ENCODE measurements at regions not wholly inside any gene's neighbourhood (a gene's known extent, or its start where the extent isn't known, plus 50 kb on each side); places are given as distances from the start of the nearest gene placed in this dataset.
A peak's percentile ranks its signal among the peaks of the same experiment; 100 is the strongest.
"Not testable (repeated sequence)": the region's sequence is repeated elsewhere in the genome, so short reads cannot be mapped to it uniquely, and the experiment has no call there.

DNA sequence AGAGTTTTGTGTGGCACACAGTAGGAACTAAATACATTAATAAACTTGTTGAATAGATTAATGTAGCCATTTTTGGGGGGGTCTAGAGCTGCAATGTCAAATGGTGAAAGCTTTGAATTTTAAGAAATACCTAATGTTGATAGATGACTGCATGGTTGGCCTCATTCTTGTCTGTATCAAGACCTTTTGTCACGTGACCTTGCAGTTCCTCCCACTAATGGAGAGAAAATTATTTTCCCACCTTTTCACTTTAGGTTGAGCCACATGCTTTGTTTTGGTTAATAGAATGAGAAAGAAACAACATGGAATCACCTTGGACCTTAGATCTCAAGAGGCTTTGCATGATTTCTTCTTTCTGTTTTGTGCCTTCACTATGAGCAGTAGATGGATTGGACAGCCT is 223.6 kb upstream of the DEPDC1 start:
- in situ Hi-C loops (cut with HindIII; ENCODE audit: low sequenced_read_pairs), result no loop called here
- DNase-seq (ENCODE audit: low read depth, low spot score), result no peak
- no peak overlapping the region for H3K4me3 ChIP-seq (ENCODE audit: low read depth, low read length)
- TF ChIP-seq, protein P1, sequence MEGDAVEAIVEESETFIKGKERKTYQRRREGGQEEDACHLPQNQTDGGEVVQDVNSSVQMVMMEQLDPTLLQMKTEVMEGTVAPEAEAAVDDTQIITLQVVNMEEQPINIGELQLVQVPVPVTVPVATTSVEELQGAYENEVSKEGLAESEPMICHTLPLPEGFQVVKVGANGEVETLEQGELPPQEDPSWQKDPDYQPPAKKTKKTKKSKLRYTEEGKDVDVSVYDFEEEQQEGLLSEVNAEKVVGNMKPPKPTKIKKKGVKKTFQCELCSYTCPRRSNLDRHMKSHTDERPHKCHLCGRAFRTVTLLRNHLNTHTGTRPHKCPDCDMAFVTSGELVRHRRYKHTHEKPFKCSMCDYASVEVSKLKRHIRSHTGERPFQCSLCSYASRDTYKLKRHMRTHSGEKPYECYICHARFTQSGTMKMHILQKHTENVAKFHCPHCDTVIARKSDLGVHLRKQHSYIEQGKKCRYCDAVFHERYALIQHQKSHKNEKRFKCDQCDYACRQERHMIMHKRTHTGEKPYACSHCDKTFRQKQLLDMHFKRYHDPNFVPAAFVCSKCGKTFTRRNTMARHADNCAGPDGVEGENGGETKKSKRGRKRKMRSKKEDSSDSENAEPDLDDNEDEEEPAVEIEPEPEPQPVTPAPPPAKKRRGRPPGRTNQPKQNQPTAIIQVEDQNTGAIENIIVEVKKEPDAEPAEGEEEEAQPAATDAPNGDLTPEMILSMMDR (IDR thresholded peaks at IDR 0.05; ENCODE audit: low read depth, low read length), result no peak

DNA sequence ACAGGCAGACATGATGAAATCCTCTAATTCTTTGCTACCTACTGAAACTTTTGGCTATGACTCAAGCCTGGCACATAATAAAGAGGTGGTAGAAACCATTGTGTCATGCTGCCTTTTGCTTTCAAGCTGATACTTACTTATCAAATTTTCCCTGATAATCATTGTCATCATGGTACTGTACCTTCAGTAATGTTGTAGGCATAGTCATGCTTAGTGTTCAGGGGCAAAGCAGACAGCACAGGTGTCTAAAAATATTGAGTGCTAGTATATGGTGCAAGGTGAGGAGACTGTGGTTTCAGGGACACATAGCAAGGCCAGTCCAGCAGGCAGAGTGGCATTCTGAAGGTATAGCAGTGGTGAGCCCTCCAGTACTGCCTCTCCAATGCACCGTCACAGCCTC is 226.9 kb upstream of the DEPDC1 start:
- TF ChIP-seq, protein P1 (IDR thresholded peaks at IDR 0.05; ENCODE audit: low read depth, low read length), result no peak
- H3K4me3 ChIP-seq (ENCODE audit: low read depth, low read length), result no peak overlapping the region
- in situ Hi-C loops (cut with HindIII; ENCODE audit: low sequenced_read_pairs), result no loop called here
- DNase-seq (ENCODE audit: low read depth, low spot score), result no peak

DNA sequence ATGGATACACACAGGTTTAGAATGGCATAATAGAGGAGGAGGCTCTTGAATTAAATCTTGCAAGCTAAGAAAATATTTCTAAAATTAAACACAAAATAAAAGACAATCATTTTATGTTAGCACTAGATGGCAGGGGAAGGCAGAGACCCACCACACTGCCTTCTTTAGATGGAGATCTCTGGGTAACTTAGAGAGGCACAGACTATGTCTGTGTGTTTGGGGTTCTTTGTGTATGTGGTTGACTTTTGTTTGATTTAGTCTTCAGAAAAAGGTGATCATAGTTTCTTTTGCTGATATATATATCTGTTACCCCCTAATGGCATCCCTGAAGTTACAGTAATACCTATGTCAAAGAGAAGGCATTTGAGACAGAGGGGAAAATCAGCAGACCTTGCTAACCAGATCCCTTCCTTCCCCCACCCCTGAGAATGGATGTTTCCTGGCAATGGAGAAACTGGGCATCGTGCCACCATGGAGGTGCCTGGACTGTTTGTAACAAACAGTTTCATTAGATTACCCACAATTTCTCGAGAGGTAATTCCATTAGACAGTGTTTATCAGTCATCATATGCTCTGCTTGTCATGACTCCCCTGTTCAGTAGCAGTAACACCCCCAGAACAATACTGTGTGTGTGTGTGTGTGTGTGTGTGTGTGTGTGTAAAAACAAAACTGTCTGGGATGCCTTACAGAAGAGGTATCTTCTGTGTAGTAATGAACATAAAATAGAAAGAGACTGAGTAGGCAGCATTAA is 228.3 kb upstream of the DEPDC1 start:
- TF ChIP-seq, protein P1 (IDR thresholded peaks at IDR 0.05; ENCODE audit: low read depth, low read length), result no peak
- in situ Hi-C loops (cut with HindIII; ENCODE audit: low sequenced_read_pairs), result no loop called here
- H3K4me3 ChIP-seq (ENCODE audit: low read depth, low read length), result no peak overlapping the region
- DNase-seq (ENCODE audit: low read depth, low spot score), result peak; percentile 16

DNA sequence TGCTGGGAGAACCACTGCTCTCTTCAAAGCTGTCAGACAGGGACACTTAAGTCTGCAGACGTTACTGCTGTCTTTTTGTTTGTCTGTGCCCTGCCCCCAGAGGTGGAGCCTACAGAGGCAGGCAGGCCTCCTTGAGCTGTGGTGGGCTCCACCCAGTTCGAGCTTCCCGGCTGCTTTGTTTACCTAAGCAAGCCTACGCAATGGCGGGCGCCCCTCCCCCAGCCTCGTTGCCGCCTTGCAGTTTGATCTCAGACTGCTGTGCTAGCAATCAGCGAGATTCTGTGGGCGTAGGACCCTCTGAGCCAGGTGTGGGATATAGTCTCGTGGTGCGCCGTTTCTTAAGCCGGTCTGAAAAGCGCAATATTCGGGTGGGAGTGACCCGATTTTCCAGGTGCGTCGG is 242.6 kb upstream of the DEPDC1 start:
- in situ Hi-C loops (cut with HindIII; ENCODE audit: low sequenced_read_pairs); DNase-seq (ENCODE audit: low read depth, low spot score); H3K4me3 ChIP-seq (ENCODE audit: low read depth, low read length): not testable (repeated sequence)

DNA sequence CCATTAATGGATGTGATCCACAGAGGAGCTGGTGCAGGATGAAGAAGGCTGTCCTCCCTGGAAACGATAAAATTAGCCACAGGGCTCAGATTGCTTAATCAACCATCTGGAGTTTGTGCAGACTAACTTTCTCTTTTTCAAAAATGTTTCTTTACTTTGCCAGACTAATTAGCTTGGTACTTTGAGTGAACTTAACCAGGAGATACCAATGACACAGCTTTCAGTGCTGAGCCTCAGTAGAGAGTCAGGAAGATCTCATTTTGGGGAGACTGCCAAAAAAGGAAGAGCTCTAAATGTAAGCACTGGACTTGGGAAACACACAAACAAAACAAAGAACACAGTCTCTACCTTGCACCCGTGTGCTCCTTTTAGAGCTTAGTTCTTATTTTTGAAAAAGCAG is 248.1 kb upstream of the DEPDC1 start:
- in situ Hi-C loops (cut with HindIII; ENCODE audit: low sequenced_read_pairs), result no loop called here
- H3K4me3 ChIP-seq (ENCODE audit: low read depth, low read length), result no peak overlapping the region
- TF ChIP-seq, protein P1 (IDR thresholded peaks at IDR 0.05; ENCODE audit: low read depth, low read length), result no peak
- peak; percentile 3 for DNase-seq (ENCODE audit: low read depth, low spot score)

DNA sequence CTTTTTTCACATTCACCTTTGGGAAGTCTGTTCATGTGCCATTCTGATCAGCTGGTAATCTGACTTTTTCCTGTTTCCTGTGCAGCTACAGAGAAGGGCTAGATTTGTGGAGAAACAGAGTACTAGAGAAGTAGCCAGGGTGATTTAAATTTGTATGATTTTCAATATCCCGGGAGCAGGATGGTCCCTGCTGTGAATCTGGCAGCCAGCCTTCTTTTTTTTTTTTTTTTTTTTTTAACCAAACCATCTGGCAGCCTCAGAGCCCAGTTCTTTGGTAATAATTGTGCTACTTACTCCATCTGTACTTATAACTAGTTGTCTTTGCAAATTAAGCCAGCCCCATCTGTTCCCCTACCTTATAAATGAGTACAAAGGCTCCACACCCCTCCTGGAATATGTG is 248.6 kb upstream of the DEPDC1 start:
- TF ChIP-seq, protein P1 (IDR thresholded peaks at IDR 0.05; ENCODE audit: low read depth, low read length), result no peak
- in situ Hi-C loops (cut with HindIII; ENCODE audit: low sequenced_read_pairs), result no loop called here
- peak; percentile 2 for DNase-seq (ENCODE audit: low read depth, low spot score)
- no peak overlapping the region for H3K4me3 ChIP-seq (ENCODE audit: low read depth, low read length)

DNA sequence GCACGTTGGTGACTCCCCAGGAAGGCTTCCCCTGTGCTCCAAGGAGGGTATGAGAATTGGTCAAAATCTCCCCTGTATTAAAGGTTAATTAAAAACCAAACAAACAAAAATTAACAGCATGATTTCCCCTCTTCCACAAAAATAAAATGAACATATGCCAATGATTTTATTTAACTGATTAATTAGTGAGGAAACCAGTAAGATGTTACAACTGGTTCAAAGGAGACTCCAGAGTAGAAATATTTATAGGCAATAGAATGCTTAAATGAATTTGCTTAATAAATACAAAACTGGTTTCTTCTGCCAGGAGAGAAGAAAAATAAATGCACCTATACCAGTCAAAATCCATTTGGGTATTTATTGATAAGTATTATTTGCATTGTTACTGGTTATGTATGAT is 249.5 kb upstream of the DEPDC1 start:
- no peak for DNase-seq (ENCODE audit: low read depth, low spot score)
- in situ Hi-C loops (cut with HindIII; ENCODE audit: low sequenced_read_pairs), result no loop called here
- TF ChIP-seq, protein P1 (IDR thresholded peaks at IDR 0.05; ENCODE audit: low read depth, low read length), result no peak
- no peak overlapping the region for H3K4me3 ChIP-seq (ENCODE audit: low read depth, low read length)

Data from astrocyte of the spinal cord (primary cell).